ENCODE measurements at regions not wholly inside any gene's neighbourhood (a gene's known extent, or its start where the extent isn't known, plus 50 kb on each side); places are given as distances from the start of the nearest gene placed in this dataset.

DNA sequence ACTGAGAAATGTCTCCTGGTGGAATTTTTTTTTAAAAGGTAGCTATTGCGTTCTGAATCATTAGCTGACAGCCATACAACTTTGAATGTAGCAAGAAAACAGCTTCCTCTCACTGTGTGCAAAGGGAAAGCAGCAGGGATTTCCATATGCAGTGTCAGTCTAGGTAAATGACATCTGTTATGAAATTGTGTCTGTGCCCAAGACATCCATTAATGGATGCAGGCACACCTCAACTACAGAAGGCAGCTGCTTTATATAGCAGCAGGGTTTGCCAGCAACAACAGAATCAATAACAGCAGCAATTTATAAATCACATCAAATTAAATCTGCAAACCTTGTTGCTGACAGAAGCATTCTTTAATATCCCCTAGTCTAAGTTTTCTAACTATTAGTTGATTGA lies 745.3 kb upstream of the RAG2 start:
- Histone ChIP-seq H3K27ac (ENCODE audit: low read length) (peak overlapping the region; percentile 7), H3K9ac (ENCODE audit: low read length) (no peak overlapping the region), H3K4me3 (ENCODE audit: low read length) (no peak overlapping the region), H3K9me2 (ENCODE audit: insufficient read depth, low read length) (no peaks in the 10 kb centered on the region), H3K36me3 (ENCODE audit: insufficient read depth, low read length) (no peaks in the 10 kb centered on the region), H2AFZ (ENCODE audit: low read depth, low read length) (no peak overlapping the region), H3K9me3 (ENCODE audit: low read length) (no peaks in the 10 kb centered on the region), H3K4me2 (ENCODE audit: low read length) (peak overlapping the region; percentile 46), H4K20me1 (ENCODE audit: insufficient read depth) (no peaks in the 10 kb centered on the region), H3F3A (ENCODE audit: insufficient read depth, low read length, poor library complexity, severe bottlenecking) (peaks cover 4% of the 10 kb centered on the region), H3K27me3 (ENCODE audit: insufficient read depth, low read depth, low read length) (peaks cover 6% of the 10 kb centered on the region), H3K79me2 (replicated peaks; ENCODE audit: insufficient read depth, low read length) (no peaks in the 10 kb centered on the region)
- no peak for TF ChIP-seq EZH2 (IDR thresholded peaks at IDR 0.05; ENCODE audit: borderline replicate concordance, insufficient read depth, low read length, poor library complexity, severe bottlenecking)
- TF ChIP-seq EP300 (conservative IDR thresholded peaks at IDR 0.05; ENCODE audit: poor library complexity, severe bottlenecking), result peak; percentile 98
- TF ChIP-seq RAD21 (conservative IDR thresholded peaks at IDR 0.05), result peak; percentile 48
- TF ChIP-seq TAF1 (IDR thresholded peaks at IDR 0.05; ENCODE audit: low read depth), result no peak
- peak; percentile 17 for TF ChIP-seq MXI1 (conservative IDR thresholded peaks at IDR 0.05; ENCODE audit: poor library complexity, severe bottlenecking)
- TF ChIP-seq SMC3 (conservative IDR thresholded peaks at IDR 0.05; ENCODE audit: poor library complexity), result peak; percentile 62
- peak; percentile 17 for TF ChIP-seq CTCF (IDR thresholded peaks at IDR 0.05; ENCODE audit: poor library complexity, severe bottlenecking)
- peak; percentile 91 for TF ChIP-seq POLR2AphosphoS5 (IDR thresholded peaks at IDR 0.05)
- TF ChIP-seq, protein P1, sequence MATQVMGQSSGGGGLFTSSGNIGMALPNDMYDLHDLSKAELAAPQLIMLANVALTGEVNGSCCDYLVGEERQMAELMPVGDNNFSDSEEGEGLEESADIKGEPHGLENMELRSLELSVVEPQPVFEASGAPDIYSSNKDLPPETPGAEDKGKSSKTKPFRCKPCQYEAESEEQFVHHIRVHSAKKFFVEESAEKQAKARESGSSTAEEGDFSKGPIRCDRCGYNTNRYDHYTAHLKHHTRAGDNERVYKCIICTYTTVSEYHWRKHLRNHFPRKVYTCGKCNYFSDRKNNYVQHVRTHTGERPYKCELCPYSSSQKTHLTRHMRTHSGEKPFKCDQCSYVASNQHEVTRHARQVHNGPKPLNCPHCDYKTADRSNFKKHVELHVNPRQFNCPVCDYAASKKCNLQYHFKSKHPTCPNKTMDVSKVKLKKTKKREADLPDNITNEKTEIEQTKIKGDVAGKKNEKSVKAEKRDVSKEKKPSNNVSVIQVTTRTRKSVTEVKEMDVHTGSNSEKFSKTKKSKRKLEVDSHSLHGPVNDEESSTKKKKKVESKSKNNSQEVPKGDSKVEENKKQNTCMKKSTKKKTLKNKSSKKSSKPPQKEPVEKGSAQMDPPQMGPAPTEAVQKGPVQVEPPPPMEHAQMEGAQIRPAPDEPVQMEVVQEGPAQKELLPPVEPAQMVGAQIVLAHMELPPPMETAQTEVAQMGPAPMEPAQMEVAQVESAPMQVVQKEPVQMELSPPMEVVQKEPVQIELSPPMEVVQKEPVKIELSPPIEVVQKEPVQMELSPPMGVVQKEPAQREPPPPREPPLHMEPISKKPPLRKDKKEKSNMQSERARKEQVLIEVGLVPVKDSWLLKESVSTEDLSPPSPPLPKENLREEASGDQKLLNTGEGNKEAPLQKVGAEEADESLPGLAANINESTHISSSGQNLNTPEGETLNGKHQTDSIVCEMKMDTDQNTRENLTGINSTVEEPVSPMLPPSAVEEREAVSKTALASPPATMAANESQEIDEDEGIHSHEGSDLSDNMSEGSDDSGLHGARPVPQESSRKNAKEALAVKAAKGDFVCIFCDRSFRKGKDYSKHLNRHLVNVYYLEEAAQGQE (IDR thresholded peaks at IDR 0.05; ENCODE audit: borderline replicate concordance), result peak; percentile 82

DNA sequence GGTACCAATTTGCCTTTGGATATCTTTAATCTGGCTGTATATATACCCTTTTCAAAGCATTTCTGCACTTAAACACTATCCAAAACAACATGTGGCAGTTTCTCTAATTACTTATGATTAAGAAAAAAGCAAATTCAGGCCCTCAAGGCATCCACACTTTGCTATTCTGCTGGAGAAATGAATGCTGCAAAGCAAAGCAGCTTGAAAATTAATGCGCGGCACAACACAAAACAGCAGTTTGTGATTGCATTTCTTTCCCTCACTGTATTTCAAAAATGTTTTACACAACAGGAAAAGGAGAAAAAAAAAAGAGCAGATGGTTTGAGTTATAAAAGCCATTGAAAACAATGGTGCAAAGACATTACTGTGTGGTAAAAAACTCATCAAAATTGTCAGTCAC lies 738.4 kb upstream of the RAG2 start:
- Histone ChIP-seq H2AFZ (ENCODE audit: low read depth, low read length) (no peak overlapping the region), H3K4me2 (ENCODE audit: low read length) (no peak overlapping the region), H3K9me2 (ENCODE audit: insufficient read depth, low read length) (no peaks in the 10 kb centered on the region), H3K9ac (ENCODE audit: low read length) (no peak overlapping the region), H3K4me3 (ENCODE audit: low read length) (no peak overlapping the region), H3K27ac (ENCODE audit: low read length) (no peak overlapping the region), H3K79me2 (replicated peaks; ENCODE audit: insufficient read depth, low read length) (no peaks in the 10 kb centered on the region), H3K36me3 (ENCODE audit: insufficient read depth, low read length) (no peaks in the 10 kb centered on the region), H3F3A (ENCODE audit: insufficient read depth, low read length, poor library complexity, severe bottlenecking) (no peaks in the 10 kb centered on the region), H3K9me3 (ENCODE audit: low read length) (no peaks in the 10 kb centered on the region), H4K20me1 (ENCODE audit: insufficient read depth) (no peaks in the 10 kb centered on the region), H3K27me3 (ENCODE audit: insufficient read depth, low read depth, low read length) (peaks cover 7% of the 10 kb centered on the region)
- TF ChIP-seq POLR2AphosphoS5 (IDR thresholded peaks at IDR 0.05) (no peak), CTCF (IDR thresholded peaks at IDR 0.05; ENCODE audit: poor library complexity, severe bottlenecking) (no peak), EZH2 (IDR thresholded peaks at IDR 0.05; ENCODE audit: borderline replicate concordance, insufficient read depth, low read length, poor library complexity, severe bottlenecking) (no peak), RAD21 (conservative IDR thresholded peaks at IDR 0.05) (no peak), TAF1 (IDR thresholded peaks at IDR 0.05; ENCODE audit: low read depth) (no peak), EP300 (conservative IDR thresholded peaks at IDR 0.05; ENCODE audit: poor library complexity, severe bottlenecking) (no peak), MXI1 (conservative IDR thresholded peaks at IDR 0.05; ENCODE audit: poor library complexity, severe bottlenecking) (no peak), SMC3 (conservative IDR thresholded peaks at IDR 0.05; ENCODE audit: poor library complexity) (no peak)
- TF ChIP-seq, protein P1 (IDR thresholded peaks at IDR 0.05; ENCODE audit: borderline replicate concordance), result no peak
